ENCODE measurements at regions not wholly inside any gene's neighbourhood (a gene's known extent, or its start where the extent isn't known, plus 50 kb on each side); places are given as distances from the start of the nearest gene placed in this dataset.

DNA sequence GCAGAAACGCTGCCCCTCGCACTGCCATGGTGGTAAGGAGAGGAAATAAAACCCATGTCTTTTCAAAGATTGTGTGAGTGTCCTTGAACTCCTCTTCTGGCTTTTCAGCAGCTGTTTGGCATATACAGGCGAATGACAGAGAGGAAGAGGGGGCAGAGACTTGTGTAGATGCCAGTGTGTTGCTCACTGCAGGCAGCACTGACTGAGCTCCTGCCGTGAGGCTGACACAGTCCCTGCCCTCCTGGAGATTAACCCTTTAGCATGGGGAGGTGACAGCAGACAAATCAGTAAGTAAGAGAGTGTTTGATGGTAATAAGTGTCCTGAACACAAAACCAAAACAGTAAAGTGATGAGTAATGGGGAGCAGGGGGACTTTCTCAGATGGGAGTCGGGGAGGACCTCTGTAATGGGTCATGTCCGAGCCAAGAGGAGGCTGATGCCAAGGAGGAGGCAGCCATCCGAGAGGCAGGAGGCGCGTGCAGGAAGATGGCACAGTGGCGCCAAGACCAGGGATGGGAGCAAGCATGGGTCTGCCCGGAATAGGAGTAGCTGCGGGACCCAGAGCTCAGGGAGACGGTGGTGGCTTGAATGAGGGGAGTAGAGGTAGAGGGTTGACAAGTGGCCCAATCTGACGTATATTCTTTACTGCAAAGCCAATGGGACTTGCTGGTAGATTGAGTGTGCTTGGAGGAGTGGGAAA is 182.2 kb downstream of the FOXO1 start (continued):
- no peak for TF ChIP-seq POLR2AphosphoS5 (IDR thresholded peaks at IDR 0.05; ENCODE audit: low read length)
- TF ChIP-seq, protein P1, sequence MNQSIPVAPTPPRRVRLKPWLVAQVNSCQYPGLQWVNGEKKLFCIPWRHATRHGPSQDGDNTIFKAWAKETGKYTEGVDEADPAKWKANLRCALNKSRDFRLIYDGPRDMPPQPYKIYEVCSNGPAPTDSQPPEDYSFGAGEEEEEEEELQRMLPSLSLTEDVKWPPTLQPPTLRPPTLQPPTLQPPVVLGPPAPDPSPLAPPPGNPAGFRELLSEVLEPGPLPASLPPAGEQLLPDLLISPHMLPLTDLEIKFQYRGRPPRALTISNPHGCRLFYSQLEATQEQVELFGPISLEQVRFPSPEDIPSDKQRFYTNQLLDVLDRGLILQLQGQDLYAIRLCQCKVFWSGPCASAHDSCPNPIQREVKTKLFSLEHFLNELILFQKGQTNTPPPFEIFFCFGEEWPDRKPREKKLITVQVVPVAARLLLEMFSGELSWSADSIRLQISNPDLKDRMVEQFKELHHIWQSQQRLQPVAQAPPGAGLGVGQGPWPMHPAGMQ (IDR thresholded peaks at IDR 0.05; ENCODE audit: borderline replicate concordance): no peak
- TF ChIP-seq CREB1 (IDR thresholded peaks at IDR 0.05; ENCODE audit: low read depth): no peak
- no peak for TF ChIP-seq DPF2 (IDR thresholded peaks at IDR 0.05)
- TF ChIP-seq, protein P2, sequence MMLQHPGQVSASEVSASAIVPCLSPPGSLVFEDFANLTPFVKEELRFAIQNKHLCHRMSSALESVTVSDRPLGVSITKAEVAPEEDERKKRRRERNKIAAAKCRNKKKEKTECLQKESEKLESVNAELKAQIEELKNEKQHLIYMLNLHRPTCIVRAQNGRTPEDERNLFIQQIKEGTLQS (IDR thresholded peaks at IDR 0.05; ENCODE audit: borderline replicate concordance, extremely low read depth, low read depth, low read length): no peak
- TF ChIP-seq, protein P3, sequence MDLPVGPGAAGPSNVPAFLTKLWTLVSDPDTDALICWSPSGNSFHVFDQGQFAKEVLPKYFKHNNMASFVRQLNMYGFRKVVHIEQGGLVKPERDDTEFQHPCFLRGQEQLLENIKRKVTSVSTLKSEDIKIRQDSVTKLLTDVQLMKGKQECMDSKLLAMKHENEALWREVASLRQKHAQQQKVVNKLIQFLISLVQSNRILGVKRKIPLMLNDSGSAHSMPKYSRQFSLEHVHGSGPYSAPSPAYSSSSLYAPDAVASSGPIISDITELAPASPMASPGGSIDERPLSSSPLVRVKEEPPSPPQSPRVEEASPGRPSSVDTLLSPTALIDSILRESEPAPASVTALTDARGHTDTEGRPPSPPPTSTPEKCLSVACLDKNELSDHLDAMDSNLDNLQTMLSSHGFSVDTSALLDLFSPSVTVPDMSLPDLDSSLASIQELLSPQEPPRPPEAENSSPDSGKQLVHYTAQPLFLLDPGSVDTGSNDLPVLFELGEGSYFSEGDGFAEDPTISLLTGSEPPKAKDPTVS (IDR thresholded peaks at IDR 0.05; ENCODE audit: low read depth, low read length): no peak
- TF ChIP-seq TCF7 (IDR thresholded peaks at IDR 0.05; ENCODE audit: borderline replicate concordance): no peak

DNA sequence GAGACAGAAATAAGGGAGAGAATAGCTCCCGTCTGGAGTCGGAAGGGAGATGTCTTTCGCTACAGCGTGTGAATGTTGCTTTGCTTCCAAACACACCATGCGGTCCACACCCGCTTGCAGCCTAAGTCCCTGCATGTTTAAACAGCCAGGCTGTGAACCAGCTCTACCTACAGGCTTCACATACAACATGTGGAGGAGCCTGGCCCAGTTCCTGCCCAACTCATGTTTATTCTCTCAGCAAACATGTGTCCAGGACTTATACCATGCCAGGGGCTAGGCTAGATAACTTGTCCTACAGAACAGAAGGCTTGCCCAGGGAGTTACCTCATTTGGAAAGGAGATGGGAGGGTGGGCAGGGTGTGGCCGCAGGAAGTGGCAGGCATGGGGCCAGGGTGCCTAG is 181.5 kb downstream of the FOXO1 start:
- FAIRE-seq: peak; percentile 7
- H3K79me2 ChIP-seq (ENCODE audit: control insufficient read depth, insufficient read depth, low read length): no peaks in the 10 kb centered on the region
- H3K9me3 ChIP-seq (replicated peaks; ENCODE audit: control insufficient read depth, insufficient read depth, low read length): peaks cover 2% of the 10 kb centered on the region; the same call in 1 of the 3 replicates
- H4K20me1 ChIP-seq (ENCODE audit: control insufficient read depth, insufficient read depth): no peaks in the 10 kb centered on the region; the same call in 1 of the 2 replicates
- intact Hi-C loops (cut with micrococcal nuclease; ENCODE audit: unreplicated experiment) (loop anchor here (2.0 kb wide), 1 partner anchor 34 kb away; no protein-coding TSS in a partner anchor), in situ Hi-C loops (cut with MboI) (no loop called here)
- peak; percentile 6; the same call in 1 of the 3 replicates for ATAC-seq
- SMC1A ChIA-PET (ENCODE audit: uncharacterized antibody, unreplicated experiment): interaction anchor here (0.6 to 1.3 kb wide), 2 partner anchors 29 to 71 kb away, joined by 3 read pairs; no protein-coding TSS in a partner anchor
- BruUV-seq (replicated peaks): no TSS peak
- RAD21 ChIA-PET (ENCODE audit: unreplicated experiment): no interaction called here
- TF ChIP-seq NR2C1 (IDR thresholded peaks at IDR 0.05) (no peak), ATF7 (IDR thresholded peaks at IDR 0.05; ENCODE audit: low read depth) (no peak), NR2C2 (IDR thresholded peaks at IDR 0.05; ENCODE audit: borderline replicate concordance, control insufficient read depth, insufficient read length, low read depth) (no peak), BMI1 (IDR thresholded peaks at IDR 0.05; ENCODE audit: borderline replicate concordance) (no peak), RCOR1 (conservative IDR thresholded peaks at IDR 0.05; ENCODE audit: low read depth, low read length) (no peak), SREBF2 (IDR thresholded peaks at IDR 0.05; ENCODE audit: low read length) (no peak), MYB (IDR thresholded peaks at IDR 0.05; ENCODE audit: borderline replicate concordance, low read depth, low read length) (no peak)
- TF ChIP-seq, protein P4, sequence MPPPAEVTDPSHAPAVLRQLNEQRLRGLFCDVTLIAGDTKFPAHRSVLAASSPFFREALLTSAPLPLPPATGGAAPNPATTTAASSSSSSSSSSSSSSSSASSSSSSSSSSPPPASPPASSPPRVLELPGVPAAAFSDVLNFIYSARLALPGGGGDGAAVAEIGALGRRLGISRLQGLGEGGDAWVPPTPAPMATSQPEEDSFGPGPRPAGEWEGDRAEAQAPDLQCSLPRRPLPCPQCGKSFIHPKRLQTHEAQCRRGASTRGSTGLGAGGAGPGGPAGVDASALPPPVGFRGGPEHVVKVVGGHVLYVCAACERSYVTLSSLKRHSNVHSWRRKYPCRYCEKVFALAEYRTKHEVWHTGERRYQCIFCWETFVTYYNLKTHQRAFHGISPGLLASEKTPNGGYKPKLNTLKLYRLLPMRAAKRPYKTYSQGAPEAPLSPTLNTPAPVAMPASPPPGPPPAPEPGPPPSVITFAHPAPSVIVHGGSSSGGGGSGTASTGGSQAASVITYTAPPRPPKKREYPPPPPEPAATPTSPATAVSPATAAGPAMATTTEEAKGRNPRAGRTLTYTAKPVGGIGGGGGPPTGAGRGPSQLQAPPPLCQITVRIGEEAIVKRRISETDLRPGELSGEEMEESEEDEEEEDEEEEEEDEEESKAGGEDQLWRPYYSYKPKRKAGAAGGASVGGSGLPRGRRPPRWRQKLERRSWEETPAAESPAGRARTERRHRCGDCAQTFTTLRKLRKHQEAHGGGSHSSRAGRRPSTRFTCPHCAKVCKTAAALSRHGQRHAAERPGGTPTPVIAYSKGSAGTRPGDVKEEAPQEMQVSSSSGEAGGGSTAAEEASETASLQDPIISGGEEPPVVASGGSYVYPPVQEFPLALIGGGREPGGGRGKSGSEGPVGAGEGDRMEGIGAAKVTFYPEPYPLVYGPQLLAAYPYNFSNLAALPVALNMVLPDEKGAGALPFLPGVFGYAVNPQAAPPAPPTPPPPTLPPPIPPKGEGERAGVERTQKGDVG (CRISPR knock-in tag; IDR thresholded peaks at IDR 0.05): no peak
- no peak overlapping the region for H3K27ac ChIP-seq (ENCODE audit: control insufficient read depth, insufficient read depth)
- CTCF ChIA-PET: no interaction called here
- no peak overlapping the region for H3K4me3 ChIP-seq
- DNase-seq (ENCODE audit: low read depth, low spot score): no peak
- peaks cover 19% of the 10 kb centered on the region for H3K4me1 ChIP-seq (ENCODE audit: control insufficient read depth, insufficient read depth, low read length)
- no peak overlapping the region; the same call in 1 of the 2 replicates for H3K4me2 ChIP-seq (ENCODE audit: control insufficient read depth, insufficient read depth)
- H3K36me3 ChIP-seq (ENCODE audit: control insufficient read depth in 2 of 2, insufficient read depth in 2 of 2, low read length in 1 of 2): no peaks in the 10 kb centered on the region
- no peaks in the 10 kb centered on the region; a peak in 1 of 4 replicates for H3K27me3 ChIP-seq (replicated peaks in 1 of 2; ENCODE audit: control insufficient read depth in 2 of 2, insufficient read depth in 2 of 2, low read length in 1 of 2)
- H3K9ac ChIP-seq (ENCODE audit: control insufficient read depth, insufficient read depth, low read length): no peak overlapping the region
- 95% methylated on average over 7 of the region's 7 CpGs for WGBS (ENCODE audit: insufficient coverage, insufficient replicate concordance, low lambda C conversion rate, missing lambda C conversion rate)
- POLR2A ChIA-PET: no interaction called here
- no peak overlapping the region for H2AFZ ChIP-seq (ENCODE audit: control insufficient read depth, low read depth, low read length)
